ENCODE measurements at regions not wholly inside any gene's neighbourhood (a gene's known extent, or its start where the extent isn't known, plus 50 kb on each side); places are given as distances from the start of the nearest gene placed in this dataset.

GRCh38 chrX:26562156-26562555 is 346.2 kb downstream of the MAGEB5 start:
- no peak for TF ChIP-seq CTCF (IDR thresholded peaks at IDR 0.05)
- TF ChIP-seq POLR2A (IDR thresholded peaks at IDR 0.05), result no peak
